ENCODE measurements at regions not wholly inside any gene's neighbourhood (a gene's known extent, or its start where the extent isn't known, plus 50 kb on each side); places are given as distances from the start of the nearest gene placed in this dataset.

GRCh38 chr17:21823643-21824042 lies 131.3 kb downstream of the KCNJ18 start:
- no peak for TF ChIP-seq PATZ1 (CRISPR knock-in tag; IDR thresholded peaks at IDR 0.05; ENCODE audit: borderline replicate concordance)
- no peak for TF ChIP-seq TSHZ2 (CRISPR knock-in tag; IDR thresholded peaks at IDR 0.05)
- TF ChIP-seq ARNTL (CRISPR knock-in tag; IDR thresholded peaks at IDR 0.05; ENCODE audit: borderline replicate concordance, low read depth), result no peak
- no peak for TF ChIP-seq TCF4 (CRISPR knock-in tag; IDR thresholded peaks at IDR 0.05; ENCODE audit: borderline replicate concordance)
- no peak for TF ChIP-seq GLIS3 (CRISPR knock-in tag; IDR thresholded peaks at IDR 0.05)
- no peak for TF ChIP-seq ZNF70 (CRISPR knock-in tag; IDR thresholded peaks at IDR 0.05)
- no peak for TF ChIP-seq TOX (CRISPR knock-in tag; IDR thresholded peaks at IDR 0.05; ENCODE audit: borderline replicate concordance)

Data from SK-N-SH treated with all-trans-retinoic acid at 6 μM for 48 hours (cell line).